ENCODE measurements at regions not wholly inside any gene's neighbourhood (a gene's known extent, or its start where the extent isn't known, plus 50 kb on each side); places are given as distances from the start of the nearest gene placed in this dataset.

- DNase-seq (ENCODE audit: low read depth), result no peak
- TF ChIP-seq MYC (IDR thresholded peaks at IDR 0.05; ENCODE audit: low read depth, low read length), result no peak
- TF ChIP-seq CTCF (IDR thresholded peaks at IDR 0.05; ENCODE audit: low read depth, low read length), result no peak
- TF ChIP-seq POLR2A (IDR thresholded peaks at IDR 0.05; ENCODE audit: extremely low read depth, insufficient read length), result no peak
- no peak for TF ChIP-seq MAX (IDR thresholded peaks at IDR 0.05; ENCODE audit: low read depth, low read length)
Measured at GRCh38 chr7:47145186-47145725, 436.7 kb downstream of the TNS3 start.

GRCh38 chr7:47143339-47143738, 438.6 kb downstream of the TNS3 start:
- no peak overlapping the region for H3K4me3 ChIP-seq (ENCODE audit: low read depth, low read length)
- DNase-seq (ENCODE audit: low read depth), result no peak
- no peak for TF ChIP-seq MYC (IDR thresholded peaks at IDR 0.05; ENCODE audit: low read depth, low read length)
- TF ChIP-seq CTCF (IDR thresholded peaks at IDR 0.05; ENCODE audit: low read depth, low read length), result no peak
- TF ChIP-seq MAX (IDR thresholded peaks at IDR 0.05; ENCODE audit: low read depth, low read length), result no peak
- no peak for TF ChIP-seq POLR2A (IDR thresholded peaks at IDR 0.05; ENCODE audit: extremely low read depth, insufficient read length)

More at GRCh38 chr7:47145186-47145725, 436.7 kb downstream of the TNS3 start:
- H3K4me3 ChIP-seq (ENCODE audit: low read depth, low read length), result no peak overlapping the region

- H3K4me3 ChIP-seq (ENCODE audit: low read depth, low read length), result no peak overlapping the region
- no peak for TF ChIP-seq MYC (IDR thresholded peaks at IDR 0.05; ENCODE audit: low read depth, low read length)
- TF ChIP-seq CTCF (IDR thresholded peaks at IDR 0.05; ENCODE audit: low read depth, low read length), result no peak
- no peak for TF ChIP-seq POLR2A (IDR thresholded peaks at IDR 0.05; ENCODE audit: extremely low read depth, insufficient read length)
- no peak for TF ChIP-seq MAX (IDR thresholded peaks at IDR 0.05; ENCODE audit: low read depth, low read length)
- DNase-seq (ENCODE audit: low read depth), result no peak
Measured at GRCh38 chr7:47142867-47143175, 439.1 kb downstream of the TNS3 start.

GRCh38 chr7:47142169-47142866, 439.6 kb downstream of the TNS3 start:
- no peak overlapping the region for H3K4me3 ChIP-seq (ENCODE audit: low read depth, low read length)
- DNase-seq (ENCODE audit: low read depth), result no peak
- TF ChIP-seq POLR2A (IDR thresholded peaks at IDR 0.05; ENCODE audit: extremely low read depth, insufficient read length) (no peak), MAX (IDR thresholded peaks at IDR 0.05; ENCODE audit: low read depth, low read length) (no peak), CTCF (IDR thresholded peaks at IDR 0.05; ENCODE audit: low read depth, low read length) (no peak), MYC (IDR thresholded peaks at IDR 0.05; ENCODE audit: low read depth, low read length) (no peak)

- TF ChIP-seq MYC (IDR thresholded peaks at IDR 0.05; ENCODE audit: low read depth, low read length), result no peak
- no peak for TF ChIP-seq MAX (IDR thresholded peaks at IDR 0.05; ENCODE audit: low read depth, low read length)
- TF ChIP-seq CTCF (IDR thresholded peaks at IDR 0.05; ENCODE audit: low read depth, low read length), result no peak
- TF ChIP-seq POLR2A (IDR thresholded peaks at IDR 0.05; ENCODE audit: extremely low read depth, insufficient read length), result no peak
- no peak for DNase-seq (ENCODE audit: low read depth)
- H3K4me3 ChIP-seq (ENCODE audit: low read depth, low read length), result no peak overlapping the region
Measured at GRCh38 chr7:47132471-47132870, 449.4 kb downstream of the TNS3 start.
